ENCODE measurements at regions not wholly inside any gene's neighbourhood (a gene's known extent, or its start where the extent isn't known, plus 50 kb on each side); places are given as distances from the start of the nearest gene placed in this dataset.

DNA sequence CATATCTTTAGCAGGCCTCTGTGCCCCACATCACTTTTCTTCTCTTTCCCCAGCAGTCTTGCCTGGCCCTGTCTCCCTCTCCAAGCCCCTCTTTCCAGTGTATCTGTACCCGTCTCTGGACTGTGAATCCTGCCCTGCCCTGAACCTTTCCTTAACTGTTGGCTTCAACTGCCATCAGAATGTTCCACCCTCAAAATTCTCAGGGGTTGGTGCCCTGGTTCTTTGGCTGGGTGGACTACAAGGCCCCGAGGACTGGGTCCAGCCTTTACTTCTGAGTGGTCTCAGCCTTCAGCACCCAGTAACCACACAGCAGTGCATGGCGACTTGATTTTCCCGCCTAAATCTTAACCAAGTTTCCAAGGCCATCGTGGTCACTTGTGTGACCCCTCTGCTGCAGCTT is 333.5 kb upstream of the RGMA start:
- no peak overlapping the region for H3K27ac Mint-ChIP-seq
- TF ChIP-seq, protein P1, sequence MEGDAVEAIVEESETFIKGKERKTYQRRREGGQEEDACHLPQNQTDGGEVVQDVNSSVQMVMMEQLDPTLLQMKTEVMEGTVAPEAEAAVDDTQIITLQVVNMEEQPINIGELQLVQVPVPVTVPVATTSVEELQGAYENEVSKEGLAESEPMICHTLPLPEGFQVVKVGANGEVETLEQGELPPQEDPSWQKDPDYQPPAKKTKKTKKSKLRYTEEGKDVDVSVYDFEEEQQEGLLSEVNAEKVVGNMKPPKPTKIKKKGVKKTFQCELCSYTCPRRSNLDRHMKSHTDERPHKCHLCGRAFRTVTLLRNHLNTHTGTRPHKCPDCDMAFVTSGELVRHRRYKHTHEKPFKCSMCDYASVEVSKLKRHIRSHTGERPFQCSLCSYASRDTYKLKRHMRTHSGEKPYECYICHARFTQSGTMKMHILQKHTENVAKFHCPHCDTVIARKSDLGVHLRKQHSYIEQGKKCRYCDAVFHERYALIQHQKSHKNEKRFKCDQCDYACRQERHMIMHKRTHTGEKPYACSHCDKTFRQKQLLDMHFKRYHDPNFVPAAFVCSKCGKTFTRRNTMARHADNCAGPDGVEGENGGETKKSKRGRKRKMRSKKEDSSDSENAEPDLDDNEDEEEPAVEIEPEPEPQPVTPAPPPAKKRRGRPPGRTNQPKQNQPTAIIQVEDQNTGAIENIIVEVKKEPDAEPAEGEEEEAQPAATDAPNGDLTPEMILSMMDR (IDR thresholded peaks at IDR 0.05) = no peak
- H3K9me3 Mint-ChIP-seq = no peaks in the 10 kb centered on the region
- H3K4me1 Mint-ChIP-seq (ENCODE audit: low read depth) = no peaks in the 10 kb centered on the region
- no peak overlapping the region for H3K4me3 Mint-ChIP-seq
- no peak for ATAC-seq
- intact Hi-C loops (cut with micrococcal nuclease) = no loop called here
- no peaks in the 10 kb centered on the region for H3K27me3 Mint-ChIP-seq
- ChIA-PET CTCF (no interaction called here), POLR2A (interaction anchor here (0.8 kb wide), 1 partner anchor 8 kb away, joined by 3 read pairs; no protein-coding TSS in a partner anchor)
- DNase-seq = no peak
- H3K36me3 Mint-ChIP-seq (ENCODE audit: low read depth) = no peaks in the 10 kb centered on the region

DNA sequence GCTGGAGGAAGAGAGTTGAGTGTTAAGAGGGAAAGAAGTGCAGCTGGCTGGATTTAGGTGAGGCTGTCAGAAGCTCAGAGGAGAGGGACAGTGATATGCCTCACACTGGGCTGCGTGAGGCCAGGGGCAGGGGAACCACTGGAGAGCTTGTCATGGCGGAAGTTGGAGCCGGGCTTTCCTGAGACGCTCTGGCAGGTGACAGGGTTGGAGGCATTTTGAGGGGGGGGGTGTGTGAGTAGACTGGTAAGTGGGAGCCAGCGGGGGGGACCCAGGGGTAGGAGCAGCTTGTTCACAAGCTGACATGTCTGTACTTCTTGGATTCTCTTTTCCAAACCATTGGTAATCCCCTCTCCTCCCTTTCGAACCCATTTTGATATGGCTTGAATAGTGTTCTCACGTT is 331.5 kb upstream of the RGMA start:
- Mint-ChIP-seq H3K9me3 (no peaks in the 10 kb centered on the region), H3K27me3 (no peaks in the 10 kb centered on the region), H3K36me3 (ENCODE audit: low read depth) (no peaks in the 10 kb centered on the region), H3K4me3 (no peak overlapping the region), H3K27ac (no peak overlapping the region), H3K4me1 (ENCODE audit: low read depth) (no peaks in the 10 kb centered on the region)
- ChIA-PET POLR2A (no interaction called here), CTCF (interaction anchor here (1.4 kb wide), 1 partner anchor 333 kb away, joined by 3 read pairs; no protein-coding TSS in a partner anchor)
- ATAC-seq (no peak), DNase-seq (no peak)
- intact Hi-C loops (cut with micrococcal nuclease) = no loop called here
- TF ChIP-seq, protein P1 (IDR thresholded peaks at IDR 0.05) = no peak

DNA sequence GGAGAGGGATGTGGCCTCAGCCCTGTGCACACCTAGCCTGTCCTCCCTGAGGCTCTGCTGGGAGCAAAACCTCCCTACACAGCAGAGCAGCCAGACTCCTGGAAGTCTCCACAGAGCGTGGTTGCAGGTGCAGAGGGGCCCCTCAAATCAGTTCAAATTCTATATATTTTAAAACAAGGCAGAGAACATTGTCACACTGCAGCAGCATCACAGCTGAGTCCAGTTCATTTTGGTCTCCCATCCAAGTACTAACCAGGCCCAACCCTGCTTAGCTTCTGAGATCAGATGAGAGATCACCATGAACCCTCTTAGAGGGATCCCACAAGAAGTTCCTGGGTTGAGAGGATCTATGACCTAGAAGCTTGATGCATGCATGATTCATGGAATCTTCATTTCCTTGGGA is 331.0 kb upstream of the RGMA start:
- no peaks in the 10 kb centered on the region for H3K9me3 Mint-ChIP-seq
- POLR2A ChIA-PET = no interaction called here
- no peak overlapping the region for H3K4me3 Mint-ChIP-seq
- ATAC-seq (no peak), DNase-seq (no peak)
- CTCF ChIA-PET = interaction anchor here (1.4 kb wide), 1 partner anchor 333 kb away, joined by 3 read pairs; no protein-coding TSS in a partner anchor
- no peaks in the 10 kb centered on the region for H3K4me1 Mint-ChIP-seq (ENCODE audit: low read depth)
- H3K27ac Mint-ChIP-seq = no peak overlapping the region
- intact Hi-C loops (cut with micrococcal nuclease) = no loop called here
- no peaks in the 10 kb centered on the region for H3K27me3 Mint-ChIP-seq
- H3K36me3 Mint-ChIP-seq (ENCODE audit: low read depth) = no peaks in the 10 kb centered on the region
- TF ChIP-seq, protein P1 (IDR thresholded peaks at IDR 0.05) = no peak

DNA sequence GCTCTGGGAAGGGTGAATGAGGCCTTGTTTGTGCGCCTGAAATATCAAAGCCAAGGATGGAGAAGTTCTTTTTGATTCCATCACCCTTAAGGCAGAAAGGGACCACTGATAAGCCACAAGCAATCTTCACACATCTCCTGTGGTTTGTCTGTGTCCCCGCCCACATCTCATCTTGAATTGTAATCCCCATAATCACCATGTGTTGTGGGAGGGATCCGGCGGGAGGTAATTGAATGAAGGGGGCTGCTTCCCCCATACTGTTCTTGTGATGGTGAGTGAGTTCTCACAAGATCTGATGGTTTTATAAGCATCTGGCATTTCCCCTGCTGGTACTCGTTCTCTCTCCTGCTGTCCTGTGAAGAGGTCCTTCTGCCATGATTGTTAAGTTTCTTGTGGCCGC is 329.6 kb upstream of the RGMA start:
- CTCF ChIA-PET = no interaction called here
- DNase-seq = no peak
- H3K4me1 Mint-ChIP-seq (ENCODE audit: low read depth) = no peaks in the 10 kb centered on the region
- POLR2A ChIA-PET = no interaction called here
- intact Hi-C loops (cut with micrococcal nuclease) = no loop called here
- H3K9me3 Mint-ChIP-seq = no peaks in the 10 kb centered on the region
- TF ChIP-seq, protein P1 (IDR thresholded peaks at IDR 0.05) = no peak
- no peaks in the 10 kb centered on the region for H3K27me3 Mint-ChIP-seq
- ATAC-seq = no peak
- no peak overlapping the region for H3K27ac Mint-ChIP-seq
- no peak overlapping the region for H3K4me3 Mint-ChIP-seq
- no peaks in the 10 kb centered on the region for H3K36me3 Mint-ChIP-seq (ENCODE audit: low read depth)

DNA sequence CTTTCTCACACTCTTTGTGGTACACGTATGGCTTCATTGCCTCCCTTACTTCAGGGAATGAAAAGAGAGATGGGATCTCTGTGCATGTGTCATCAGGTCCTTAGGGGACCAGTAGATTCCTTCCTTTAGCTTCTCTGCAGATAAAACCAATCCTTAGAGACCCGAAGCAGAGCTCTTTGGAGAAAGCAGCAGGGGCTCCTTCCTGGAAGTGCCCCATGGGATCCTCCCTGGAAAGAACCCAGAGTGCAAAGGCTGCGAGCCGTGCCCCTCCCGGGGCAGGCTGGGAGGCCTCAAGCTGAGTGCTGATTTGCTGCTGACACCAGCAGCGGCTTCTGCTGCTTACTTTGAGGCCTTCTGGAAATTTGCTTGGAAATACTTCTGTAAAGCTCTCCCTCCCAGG is 328.6 kb upstream of the RGMA start:
- CTCF ChIA-PET = no interaction called here
- no peaks in the 10 kb centered on the region for H3K4me1 Mint-ChIP-seq (ENCODE audit: low read depth)
- H3K36me3 Mint-ChIP-seq (ENCODE audit: low read depth) = no peaks in the 10 kb centered on the region
- H3K27me3 Mint-ChIP-seq = no peaks in the 10 kb centered on the region
- ATAC-seq (no peak), DNase-seq (no peak)
- H3K4me3 Mint-ChIP-seq = no peak overlapping the region
- no peak overlapping the region for H3K27ac Mint-ChIP-seq
- TF ChIP-seq, protein P1 (IDR thresholded peaks at IDR 0.05) = no peak
- intact Hi-C loops (cut with micrococcal nuclease) = no loop called here
- POLR2A ChIA-PET = no interaction called here
- no peaks in the 10 kb centered on the region for H3K9me3 Mint-ChIP-seq
